Trophoblast cell (in vitro differentiated cells and primary cell): ENCODE measurements at regions not wholly inside any gene's neighbourhood (a gene's known extent, or its start where the extent isn't known, plus 50 kb on each side); places are given as distances from the start of the nearest gene placed in this dataset.

Source experiments
- DNase-seq, 2 donors: peaks; one replicate each; pipeline ENCODE4 v3.0.0-alpha.2; 2016
- H2AFZ ChIP-seq: 2 replicates; pipeline ENCODE4 v1.6.1; 2013; ENCODE audit warnings: low read length, moderate library complexity, mild to moderate bottlenecking; ENCODE audit not compliant: insufficient read depth, poor library complexity
- H2AK5ac ChIP-seq: 2 replicates; pipeline ENCODE4 v1.6.1; 2013; ENCODE audit warnings: mild to moderate bottlenecking, low read length
- H2BK120ac ChIP-seq: 2 replicates; pipeline ENCODE4 v1.6.1; 2013; ENCODE audit warnings: low read length, mild to moderate bottlenecking, moderate library complexity; ENCODE audit not compliant: insufficient read depth, poor library complexity
- H2BK12ac ChIP-seq: 2 replicates; pipeline ENCODE4 v1.6.1; 2013; ENCODE audit warnings: mild to moderate bottlenecking, low read length, moderate library complexity
- H2BK5ac ChIP-seq: 2 replicates; pipeline ENCODE4 v1.6.1; 2013; ENCODE audit warnings: low read length, low read depth, moderate library complexity, mild to moderate bottlenecking; ENCODE audit not compliant: poor library complexity
- H3K14ac ChIP-seq: 2 replicates; pipeline ENCODE4 v1.6.1; 2013; ENCODE audit warnings: mild to moderate bottlenecking, low read length
- H3K18ac ChIP-seq: 2 replicates; pipeline ENCODE4 v1.6.1; 2013; ENCODE audit warnings: mild to moderate bottlenecking, low read length
- H3K23ac ChIP-seq: 2 replicates; pipeline ENCODE4 v1.6.1; 2013; ENCODE audit warnings: low read length
- H3K27ac ChIP-seq: 2 replicates; pipeline ENCODE4 v1.5.1; 2013; ENCODE audit warnings: low read depth, mild to moderate bottlenecking, inconsistent platforms, low read length, moderate library complexity
- H3K27me3 ChIP-seq: 2 replicates; pipeline ENCODE4 v1.6.1; 2013; ENCODE audit warnings: inconsistent platforms, mild to moderate bottlenecking, low read length, moderate library complexity; ENCODE audit not compliant: insufficient read depth
- H3K36me3 ChIP-seq, 2 experiments: 1 replicate in 1 of 2; 2 replicates in 1 of 2; pipeline ENCODE4 v1.6.1; 2013; ENCODE audit warnings: low read length in 2 of 2, mild to moderate bottlenecking in 2 of 2, moderate library complexity in 1 of 2; ENCODE audit not compliant: insufficient read depth in 2 of 2, control insufficient read depth in 1 of 2
- H3K4ac ChIP-seq: 2 replicates; pipeline ENCODE4 v1.6.1; 2013; ENCODE audit warnings: low read depth, mild to moderate bottlenecking, low read length, moderate library complexity
- H3K4me1 ChIP-seq, 2 experiments: 1 replicate in 1 of 2; 2 replicates in 1 of 2; pipeline ENCODE4 v1.6.1; 2013; ENCODE audit warnings: low read length in 2 of 2, mild to moderate bottlenecking in 2 of 2, moderate library complexity in 1 of 2; ENCODE audit not compliant: insufficient read depth in 2 of 2, control insufficient read depth in 1 of 2
- H3K4me2 ChIP-seq: 2 replicates; pipeline ENCODE4 v1.6.1; 2013; ENCODE audit warnings: inconsistent platforms, mild to moderate bottlenecking, low read length, moderate library complexity
- H3K4me3 ChIP-seq: 2 replicates; pipeline ENCODE4 v1.5.1; 2013; ENCODE audit warnings: mild to moderate bottlenecking, low read depth, low read length, inconsistent platforms
- H3K79me1 ChIP-seq: one replicate; pipeline ENCODE4 v1.6.1; 2013; ENCODE audit warnings: low read length
- H3K79me2 ChIP-seq: 2 replicates; pipeline ENCODE4 v1.6.1; 2013; ENCODE audit warnings: low read length, mild to moderate bottlenecking; ENCODE audit not compliant: control insufficient read depth, insufficient read depth, poor library complexity
- H3K9ac ChIP-seq: 2 replicates; pipeline ENCODE4 v1.6.1; 2013; ENCODE audit warnings: mild to moderate bottlenecking, low read length
- H3K9me3 ChIP-seq: 2 replicates; pipeline ENCODE4 v1.6.1; 2013; ENCODE audit warnings: low read depth, mild to moderate bottlenecking, control low read depth, inconsistent platforms, low read length; ENCODE audit not compliant: insufficient read depth
- H4K12ac ChIP-seq: 2 replicates; pipeline ENCODE4 v1.6.1; 2013; ENCODE audit warnings: low read depth, mild to moderate bottlenecking, low read length, moderate library complexity
- H4K8ac ChIP-seq: 2 replicates; pipeline ENCODE4 v1.6.1; 2013; ENCODE audit warnings: low read depth, mild to moderate bottlenecking, low read length, moderate library complexity
- H4K91ac ChIP-seq: one replicate; pipeline ENCODE4 v1.6.1; 2013; ENCODE audit warnings: low read depth, mild to moderate bottlenecking, low read length, moderate library complexity
- WGBS: extraction: QIAGEN DNeasy Blood & Tissue Kit; methylation state at CpG from one replicate; pipeline ENCODE4 v1.1.7; 2013; ENCODE audit warnings: missing lambda C conversion rate; ENCODE audit not compliant: insufficient read length, insufficient coverage; ENCODE audit errors: extremely low coverage; 5-methylcytosine and 5-hydroxymethylcytosine counted together

DNA sequence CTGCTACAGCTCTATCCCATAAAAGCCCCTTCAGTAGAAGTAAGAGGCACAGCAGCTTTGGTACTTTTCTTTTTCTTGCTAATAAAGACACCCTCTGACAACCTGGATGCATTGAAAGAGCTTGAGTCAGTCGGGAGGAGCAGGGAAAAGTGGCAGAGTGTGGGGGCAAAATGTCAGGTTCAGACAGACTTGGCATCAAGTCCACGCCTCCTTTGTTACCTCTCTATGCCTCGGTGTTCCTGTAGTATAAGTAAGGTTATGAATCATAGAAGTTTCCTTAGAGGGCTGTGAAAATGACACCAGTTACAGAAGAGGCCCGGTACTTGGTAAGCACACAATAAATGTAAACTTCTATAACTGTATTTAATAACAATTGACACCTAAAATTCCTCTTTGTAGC is 133.9 kb downstream of the ESM1 start:
- Histone ChIP-seq H3K4me2 (no peak overlapping the region), H2AK5ac (no peak overlapping the region), H3K9ac (no peak overlapping the region), H3K79me2 (no peaks in the 10 kb centered on the region), H2BK5ac (no peak overlapping the region), H4K8ac (no peak overlapping the region), H3K4me1 (no peaks in the 10 kb centered on the region), H3K18ac (no peak overlapping the region), H3K79me1 (no peaks in the 10 kb centered on the region), H4K12ac (no peak overlapping the region), H3K27ac (no peak overlapping the region), H4K91ac (no peak overlapping the region), H3K36me3 (no peaks in the 10 kb centered on the region), H3K23ac (no peak overlapping the region), H3K9me3 (no peaks in the 10 kb centered on the region), H2AFZ (no peak overlapping the region), H3K14ac (no peak overlapping the region), H3K4ac (no peak overlapping the region), H3K27me3 (no peaks in the 10 kb centered on the region), H2BK12ac (no peak overlapping the region), H3K4me3 (no peak overlapping the region), H2BK120ac (no peak overlapping the region)
- DNase-seq: no peak
- no CpG with 5 or more reads among the region's 4 CpGs for WGBS

DNA sequence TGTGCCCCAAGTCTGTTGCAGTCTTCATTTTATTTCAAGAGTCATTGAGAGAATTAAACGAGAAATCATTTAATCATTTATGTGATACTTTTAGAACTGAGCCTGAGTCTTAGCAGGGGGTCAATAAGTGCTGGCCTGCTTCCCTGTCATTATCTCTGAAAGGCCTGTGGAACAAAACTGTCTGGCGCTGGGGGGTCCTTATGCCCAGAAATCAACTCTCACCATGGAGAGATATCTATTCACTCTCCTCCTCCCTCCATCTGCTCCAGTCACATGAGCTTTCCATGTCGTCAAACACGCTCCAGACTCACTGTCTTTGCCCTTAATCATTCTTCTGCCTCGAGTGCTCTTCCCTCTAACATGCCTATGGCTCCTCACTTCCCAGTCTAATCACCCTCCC is 136.8 kb downstream of the ESM1 start:
- H2BK5ac ChIP-seq: no peak overlapping the region
- H2BK12ac ChIP-seq: no peak overlapping the region
- H2AFZ ChIP-seq: no peak overlapping the region
- H3K14ac ChIP-seq: no peak overlapping the region
- H3K79me2 ChIP-seq: no peaks in the 10 kb centered on the region
- no peaks in the 10 kb centered on the region for H3K79me1 ChIP-seq
- no peaks in the 10 kb centered on the region for H3K36me3 ChIP-seq
- no peak overlapping the region for H3K23ac ChIP-seq
- no peak overlapping the region for H3K9ac ChIP-seq
- no peaks in the 10 kb centered on the region for H3K9me3 ChIP-seq
- H3K4me1 ChIP-seq: no peaks in the 10 kb centered on the region
- H3K4me2 ChIP-seq: no peak overlapping the region
- no CpG with 5 or more reads among the region's 5 CpGs for WGBS
- H4K12ac ChIP-seq: no peak overlapping the region
- no peak overlapping the region for H4K8ac ChIP-seq
- H2BK120ac ChIP-seq: no peak overlapping the region
- no peak for DNase-seq
- H4K91ac ChIP-seq: no peak overlapping the region
- H2AK5ac ChIP-seq: no peak overlapping the region
- no peak overlapping the region for H3K27ac ChIP-seq
- H3K18ac ChIP-seq: no peak overlapping the region
- no peak overlapping the region for H3K4me3 ChIP-seq
- no peak overlapping the region for H3K4ac ChIP-seq
- H3K27me3 ChIP-seq: no peaks in the 10 kb centered on the region

DNA sequence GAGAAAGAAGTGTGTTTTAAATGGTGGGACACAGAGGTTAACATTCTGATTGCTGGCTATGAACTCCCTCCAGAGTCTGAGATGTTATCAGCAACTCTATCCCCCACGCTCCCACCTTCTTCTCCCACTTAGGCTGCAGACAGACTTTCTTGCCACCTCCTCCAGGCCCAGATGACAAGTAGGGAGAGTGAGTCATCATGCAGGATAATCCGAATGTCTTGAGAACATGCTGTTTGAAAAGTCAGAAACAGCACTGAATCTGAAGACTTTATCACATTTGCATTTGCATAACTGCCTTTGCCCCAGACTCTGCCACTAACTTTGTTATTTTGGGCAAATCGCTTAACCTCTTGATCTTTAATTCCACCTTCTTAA is 139.8 kb downstream of the ESM1 start:
- Histone ChIP-seq H3K4ac (no peak overlapping the region), H3K79me1 (no peaks in the 10 kb centered on the region), H3K79me2 (no peaks in the 10 kb centered on the region), H3K27me3 (no peaks in the 10 kb centered on the region), H2BK5ac (no peak overlapping the region), H2AFZ (no peak overlapping the region), H4K8ac (no peak overlapping the region), H3K9me3 (no peaks in the 10 kb centered on the region), H3K9ac (no peak overlapping the region), H3K4me2 (no peak overlapping the region), H3K4me3 (no peak overlapping the region), H2BK12ac (no peak overlapping the region), H3K27ac (no peak overlapping the region), H2AK5ac (no peak overlapping the region), H3K18ac (no peak overlapping the region), H3K36me3 (no peaks in the 10 kb centered on the region), H3K4me1 (no peaks in the 10 kb centered on the region), H3K23ac (no peak overlapping the region), H4K12ac (no peak overlapping the region), H2BK120ac (no peak overlapping the region), H3K14ac (no peak overlapping the region), H4K91ac (no peak overlapping the region)
- DNase-seq: peak in 1 of 2 donors; percentile 30
- WGBS: no CpG with 5 or more reads among the region's 3 CpGs

- H3K9me3 ChIP-seq: no peaks in the 10 kb centered on the region
- no peak overlapping the region for H3K4me3 ChIP-seq
- no peak overlapping the region for H3K4me2 ChIP-seq
- no peak overlapping the region for H2BK120ac ChIP-seq
- no peak overlapping the region for H3K27ac ChIP-seq
- no peaks in the 10 kb centered on the region for H3K4me1 ChIP-seq
- no peak overlapping the region for H2AFZ ChIP-seq
- no CpG with 5 or more reads among the region's 6 CpGs for WGBS
- no peaks in the 10 kb centered on the region for H3K79me1 ChIP-seq
- no peak overlapping the region for H3K14ac ChIP-seq
- H3K4ac ChIP-seq: no peak overlapping the region
- no peak overlapping the region for H2AK5ac ChIP-seq
- H3K36me3 ChIP-seq: no peaks in the 10 kb centered on the region
- no peak overlapping the region for H3K18ac ChIP-seq
- peak in 1 of 2 donors; percentile 80 for DNase-seq
- no peak overlapping the region for H2BK5ac ChIP-seq
- no peak overlapping the region for H3K23ac ChIP-seq
- H4K8ac ChIP-seq: no peak overlapping the region
- no peaks in the 10 kb centered on the region for H3K27me3 ChIP-seq
- H2BK12ac ChIP-seq: no peak overlapping the region
- no peak overlapping the region for H3K9ac ChIP-seq
- no peaks in the 10 kb centered on the region for H3K79me2 ChIP-seq
- no peak overlapping the region for H4K12ac ChIP-seq
- H4K91ac ChIP-seq: no peak overlapping the region
Observed at GRCh38 chr5:54844905-54845566, 140.4 kb downstream of the ESM1 start.
